H1 (cell line): ENCODE measurements at regions not wholly inside any gene's neighbourhood (a gene's known extent, or its start where the extent isn't known, plus 50 kb on each side); places are given as distances from the start of the nearest gene placed in this dataset.

Source experiments
- CTCF ChIA-PET: fragments of 300-600 bp; sonication (Branson Sonifier 250); formaldehyde crosslinking; loops from one replicate; lab custom pipeline; 2021; ENCODE audit not compliant: partially characterized antibody; lab: Charles Lee
- POLR2A ChIA-PET: fragments of 300-600 bp; sonication (Branson Sonifier 250); formaldehyde crosslinking; loops from one replicate; lab custom pipeline; 2021; ENCODE audit warnings: inconsistent platforms; ENCODE audit not compliant: partially characterized antibody; lab: Charles Lee
- DNase-seq, 2 experiments: peaks; one replicate each; pipeline versions ENCODE4 v3.0.0 to v3.0.0-alpha.2; 2010 to 2022; ENCODE audit warnings: low spot score in 2 of 2, low read depth in 1 of 2, mixed read lengths in 1 of 2
- FAIRE-seq: peaks from 2 replicates; lab custom pipeline; 2011; peaks lifted over from hg19 to GRCh38; lab: Jason Lieb, UNC
- H2AFZ ChIP-seq: 2 replicates; pipeline ENCODE4 v1.8.1; 2012; ENCODE audit warnings: low read length, inconsistent platforms
- H2AK5ac ChIP-seq: 2 replicates; pipeline ENCODE4 v1.6.1; 2013; ENCODE audit warnings: low read depth, low read length
- H2BK120ac ChIP-seq: replicated peaks from 2 replicates; pipeline ENCODE3; 2013; ENCODE audit warnings: low read depth, low read length, inconsistent platforms
- H2BK12ac ChIP-seq: 2 replicates; pipeline ENCODE4 v1.6.1; 2013; ENCODE audit warnings: low read depth, low read length
- H2BK15ac ChIP-seq: 2 replicates; pipeline ENCODE4 v1.6.1; 2013; ENCODE audit warnings: low read length
- H2BK20ac ChIP-seq: 2 replicates; pipeline ENCODE4 v1.6.1; 2013; ENCODE audit warnings: low read length
- H2BK5ac ChIP-seq: 2 replicates; pipeline ENCODE4 v1.6.1; 2013; ENCODE audit warnings: low read depth, low read length
- H3K14ac ChIP-seq: 2 replicates; pipeline ENCODE4 v1.6.1; 2013; ENCODE audit warnings: inconsistent platforms; ENCODE audit not compliant: insufficient read length
- H3K18ac ChIP-seq: 2 replicates; pipeline ENCODE4 v1.6.1; 2013; ENCODE audit warnings: low read length; ENCODE audit errors: extremely low read depth
- H3K23ac ChIP-seq: 2 replicates; pipeline ENCODE4 v1.6.1; 2013; ENCODE audit warnings: inconsistent platforms; ENCODE audit not compliant: insufficient read length
- H3K23me2 ChIP-seq: 2 replicates; pipeline ENCODE4 v1.6.1; 2013; ENCODE audit warnings: low read depth, low read length
- H3K27ac ChIP-seq: 2 replicates; pipeline ENCODE4 v1.6.1; 2011; ENCODE audit warnings: low read depth, low read length, inconsistent platforms
- H3K27me3 ChIP-seq, 4 experiments: replicated peaks in 1 of 4; 1 replicate in 1 of 4; 2 replicates in 3 of 4; pipeline versions ENCODE4 v1.6.1 to v1.8.1; 2011 to 2013; ENCODE audit warnings: low read length in 3 of 4, mild to moderate bottlenecking in 3 of 4, inconsistent platforms in 2 of 4, mixed read lengths in 2 of 4, moderate library complexity in 1 of 4; ENCODE audit not compliant: control insufficient read depth in 3 of 4, insufficient read depth in 3 of 4; ENCODE audit errors: extremely low read depth in 1 of 4
- H3K36me3 ChIP-seq, 4 experiments: 2 replicates each; pipeline versions ENCODE4 v1.6.1 to v1.8.1; 2011 to 2013; ENCODE audit warnings: mild to moderate bottlenecking in 4 of 4, low read length in 3 of 4, moderate library complexity in 2 of 4, control low read depth in 1 of 4, inconsistent platforms in 1 of 4; ENCODE audit not compliant: insufficient read depth in 4 of 4, control insufficient read depth in 2 of 4
- H3K4ac ChIP-seq: replicated peaks from 2 replicates; pipeline ENCODE3; 2013; ENCODE audit warnings: low read length, low read depth, mixed read lengths, inconsistent platforms; ENCODE audit not compliant: insufficient read length
- H3K4me1 ChIP-seq, 4 experiments: replicated peaks in 1 of 4; 1 replicate in 1 of 4; 2 replicates in 3 of 4; pipeline versions ENCODE4 v1.6.1 to v1.8.1; 2011 to 2013; ENCODE audit warnings: low read length in 3 of 4, inconsistent platforms in 2 of 4, mixed read lengths in 1 of 4; ENCODE audit not compliant: insufficient read depth in 4 of 4, control insufficient read depth in 3 of 4
- H3K4me2 ChIP-seq, 2 experiments: 2 replicates each; pipeline versions ENCODE4 v1.6.1 to v1.8.1; 2011 to 2013; ENCODE audit warnings: low read depth in 2 of 2, low read length in 2 of 2, control low read depth in 1 of 2, inconsistent platforms in 1 of 2, mild to moderate bottlenecking in 1 of 2; ENCODE audit not compliant: insufficient read depth in 1 of 2
- H3K4me3 ChIP-seq, 4 experiments: fragments of 200-600, 300-600 bp in 1 of 4; sonication (generic), shearing (Covaris generic), sonication (Bioruptor Twin) in 1 of 4; 2 replicates each; pipeline versions ENCODE4 v1.5.1 to v1.8.1; 2011 to 2016; ENCODE audit warnings: low read length in 4 of 4, low read depth in 3 of 4, control low read depth in 2 of 4, inconsistent platforms in 2 of 4, mild to moderate bottlenecking in 2 of 4, mixed read lengths in 1 of 4, moderate library complexity in 1 of 4; ENCODE audit not compliant: insufficient read depth in 2 of 4; ENCODE audit errors: extremely low read depth in 1 of 4
- H3K56ac ChIP-seq: replicated peaks from 2 replicates; pipeline ENCODE3; 2013; ENCODE audit warnings: low read depth, mild to moderate bottlenecking, mixed read lengths, low read length, inconsistent platforms; ENCODE audit not compliant: insufficient read length
- H3K79me1 ChIP-seq: 2 replicates; pipeline ENCODE4 v1.6.1; 2013; ENCODE audit warnings: low read depth, low read length, control low read depth
- H3K79me2 ChIP-seq, 2 experiments: 2 replicates each; pipeline versions ENCODE4 v1.6.1 to v1.8.1; 2012 to 2013; ENCODE audit warnings: low read length in 2 of 2, mild to moderate bottlenecking in 2 of 2, inconsistent platforms in 1 of 2; ENCODE audit not compliant: insufficient read depth in 2 of 2, control insufficient read depth in 1 of 2
- H3K9ac ChIP-seq, 4 experiments: replicated peaks in 1 of 4; 1 replicate in 1 of 4; 2 replicates in 3 of 4; pipeline versions ENCODE4 v1.6.1 to v1.8.1; 2011 to 2013; ENCODE audit warnings: low read depth in 3 of 4, low read length in 3 of 4, control low read depth in 2 of 4, mild to moderate bottlenecking in 2 of 4, moderate library complexity in 2 of 4, inconsistent platforms in 1 of 4; ENCODE audit errors: extremely low read depth in 1 of 4
- H3K9me3 ChIP-seq, 2 experiments: 2 replicates each; pipeline versions ENCODE4 v1.6.1 to v1.8.1; 2012 to 2013; ENCODE audit warnings: mild to moderate bottlenecking in 2 of 2, moderate library complexity in 2 of 2, control low read depth in 1 of 2, inconsistent platforms in 1 of 2, low read depth in 1 of 2, low read length in 1 of 2, mixed read lengths in 1 of 2; ENCODE audit not compliant: insufficient read depth in 2 of 2
- H4K20me1 ChIP-seq, 2 experiments: replicated peaks in 1 of 2; 2 replicates each; pipeline versions ENCODE3 to v1.8.1; 2011 to 2013; ENCODE audit warnings: inconsistent platforms in 2 of 2, low read length in 2 of 2, mild to moderate bottlenecking in 1 of 2; ENCODE audit not compliant: insufficient read depth in 2 of 2, control insufficient read depth in 1 of 2
- H4K5ac ChIP-seq: 2 replicates; pipeline ENCODE4 v1.6.1; 2013; ENCODE audit warnings: low read length, low read depth, mixed read lengths, inconsistent platforms; ENCODE audit not compliant: insufficient read length
- H4K8ac ChIP-seq: 2 replicates; pipeline ENCODE4 v1.8.0; 2013; ENCODE audit warnings: mild to moderate bottlenecking, moderate library complexity, low read length, inconsistent platforms; ENCODE audit not compliant: insufficient read depth; ENCODE audit errors: extremely low read depth
- H4K91ac ChIP-seq: replicated peaks from 2 replicates; pipeline ENCODE3; 2013; ENCODE audit warnings: low read length, mixed read lengths, inconsistent platforms; ENCODE audit not compliant: insufficient read length
- BACH1 ChIP-seq: IDR thresholded peaks from 2 replicates; pipeline ENCODE4 v1.6.1; 2012; ENCODE audit warnings: low read length, improper control_type of control experiment
- BCL11A ChIP-seq, 2 experiments: IDR thresholded peaks; one replicate each; pipeline ENCODE4 v1.6.1; 2011; ENCODE audit warnings: low read depth in 2 of 2, low read length in 2 of 2, mild to moderate bottlenecking in 2 of 2
- CHD2 ChIP-seq: IDR thresholded peaks from 2 replicates; pipeline ENCODE4 v1.6.1; 2012; ENCODE audit warnings: low read length, improper control_type of control experiment
- CREB1 ChIP-seq: IDR thresholded peaks from 2 replicates; pipeline ENCODE4 v1.6.1; 2012; ENCODE audit warnings: inconsistent platforms
- CTBP2 ChIP-seq: IDR thresholded peaks from 2 replicates; pipeline ENCODE4 v1.7.0; 2011; ENCODE audit warnings: borderline replicate concordance, mild to moderate bottlenecking, moderate library complexity, mixed read lengths, low read length; ENCODE audit not compliant: insufficient read depth, insufficient read length
- EZH2 ChIP-seq: fragments of 200-600 bp; sonication (generic); IDR thresholded peaks from 2 replicates; pipeline ENCODE4 v1.7.1; 2012; ENCODE audit warnings: low read depth, mild to moderate bottlenecking, moderate library complexity, low read length, inconsistent platforms; ENCODE audit not compliant: severe bottlenecking
- GTF2F1 ChIP-seq: IDR thresholded peaks from 2 replicates; pipeline ENCODE4 v1.6.1; 2012; ENCODE audit warnings: low read depth, low read length, improper control_type of control experiment, borderline replicate concordance
- JUND ChIP-seq: IDR thresholded peaks from 2 replicates; pipeline ENCODE4 v1.6.1; 2011; ENCODE audit warnings: mild to moderate bottlenecking, improper control_type of control experiment, low read length
- KDM1A ChIP-seq: fragments of 200-600, 300-600 bp; sonication (generic); IDR thresholded peaks from 2 replicates; pipeline ENCODE4 v1.7.1; 2016; ENCODE audit warnings: mild to moderate bottlenecking, low read length, borderline replicate concordance
- KDM4A ChIP-seq: IDR thresholded peaks from one replicate; pipeline ENCODE4 v1.7.1; 2012; ENCODE audit warnings: low read depth, mild to moderate bottlenecking, moderate library complexity, low read length, inconsistent platforms; ENCODE audit not compliant: severe bottlenecking
- MAFK ChIP-seq: IDR thresholded peaks from 2 replicates; pipeline ENCODE4 v1.6.1; 2012; ENCODE audit warnings: low read depth, mild to moderate bottlenecking, improper control_type of control experiment, low read length
- NANOG ChIP-seq: IDR thresholded peaks from 2 replicates; pipeline ENCODE4 v1.6.1; 2011; ENCODE audit warnings: low read length, low read depth, mild to moderate bottlenecking, inconsistent platforms; ENCODE audit not compliant: insufficient read depth, poor library complexity, severe bottlenecking
- PHF8 ChIP-seq: fragments of 200-600 bp; sonication (generic); conservative IDR thresholded peaks from 2 replicates; pipeline ENCODE4 v1.7.1; 2012; ENCODE audit warnings: low read depth, mild to moderate bottlenecking, inconsistent platforms, low read length, moderate library complexity
- RXRA ChIP-seq: IDR thresholded peaks from 2 replicates; pipeline ENCODE4 v1.6.1; 2011; ENCODE audit warnings: low read depth, mild to moderate bottlenecking, low read length, moderate library complexity; ENCODE audit not compliant: insufficient read depth
- TAF7 ChIP-seq: optimal IDR thresholded peaks from 2 replicates; pipeline ENCODE3; 2011; ENCODE audit warnings: low read depth, mild to moderate bottlenecking, inconsistent platforms, low read length, moderate library complexity, borderline replicate concordance
- ZNF274 ChIP-seq: IDR thresholded peaks from 2 replicates; pipeline ENCODE4 v1.7.0; 2012; ENCODE audit warnings: low read length, borderline replicate concordance; ENCODE audit errors: extremely low read depth
- WGBS, 2 experiments: shearing (Covaris generic) in 1 of 2; methylation state at CpG; one replicate each; pipeline versions ENCODE4 v1.1.6 to v1.1.7; 2013 to 2015; ENCODE audit warnings: low lambda C conversion rate in 2 of 2, mixed read lengths in 2 of 2, inconsistent platforms in 1 of 2, low coverage in 1 of 2, missing lambda C conversion rate in 1 of 2; ENCODE audit not compliant: insufficient replicate concordance in 2 of 2, insufficient coverage in 1 of 2, insufficient read length in 1 of 2; ENCODE audit errors: extremely low coverage in 1 of 2, missing lambda C conversion rate in 1 of 2; 5-methylcytosine and 5-hydroxymethylcytosine counted together

DNA sequence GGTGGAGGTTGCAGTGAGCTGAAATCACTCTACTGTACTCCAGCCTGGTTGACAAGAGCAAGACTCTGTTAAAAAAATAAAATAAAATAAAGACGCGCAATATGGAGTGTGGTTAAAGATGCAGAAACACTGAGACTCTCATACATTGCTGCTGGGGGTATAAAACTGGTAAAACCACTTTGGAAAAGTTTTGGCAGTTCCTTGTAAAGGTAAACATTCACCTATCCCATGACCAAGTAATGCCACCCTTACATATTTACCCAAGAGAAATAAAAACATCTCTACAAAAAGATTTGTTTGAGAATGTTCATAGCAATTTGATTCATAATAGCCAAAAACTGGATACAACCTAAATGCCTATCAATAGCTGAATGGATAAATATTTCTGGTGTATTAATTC, 398.5 kb downstream of the PDCD6IP start:
- no peaks in the 10 kb centered on the region for H3K9me3 ChIP-seq
- no peak overlapping the region for H3K4ac ChIP-seq
- no peak overlapping the region for H3K4me2 ChIP-seq
- H3K14ac ChIP-seq, result no peak overlapping the region
- no peak overlapping the region for H2BK15ac ChIP-seq
- H2AFZ ChIP-seq, result no peak overlapping the region
- FAIRE-seq (no peak), DNase-seq (no peak)
- no peak overlapping the region for H4K5ac ChIP-seq
- no peak overlapping the region for H3K56ac ChIP-seq
- POLR2A ChIA-PET, result no interaction called here
- no peaks in the 10 kb centered on the region for H3K79me1 ChIP-seq
- no peak overlapping the region for H3K23ac ChIP-seq
- no peak overlapping the region for H4K8ac ChIP-seq
- H3K4me1 ChIP-seq, result no peaks in the 10 kb centered on the region
- H3K18ac ChIP-seq, result no peak overlapping the region
- H2BK20ac ChIP-seq, result no peak overlapping the region
- no peak overlapping the region for H4K91ac ChIP-seq
- H3K23me2 ChIP-seq, result no peaks in the 10 kb centered on the region
- no peak overlapping the region for H2BK120ac ChIP-seq
- H4K20me1 ChIP-seq, result no peaks in the 10 kb centered on the region
- no peaks in the 10 kb centered on the region for H3K36me3 ChIP-seq
- H2BK12ac ChIP-seq, result no peak overlapping the region
- no peak overlapping the region for H3K9ac ChIP-seq
- 94% methylated on average over 2 of the region's 2 CpGs; no CpG with 5 or more reads in 1 of the 2 experiments for whole genome bisulfite sequencing, 2 experiments
- no peak overlapping the region for H2BK5ac ChIP-seq
- no peak overlapping the region for H2AK5ac ChIP-seq
- TF ChIP-seq TAF7 (no peak), CHD2 (no peak), MAFK (no peak), RXRA (no peak), JUND (no peak), BACH1 (no peak), KDM4A (no peak), KDM1A (no peak), GTF2F1 (no peak), CTBP2 (no peak), CREB1 (no peak), EZH2 (no peak), PHF8 (no peak), NANOG (no peak), ZNF274 (no peak), BCL11A (IDR thresholded peaks at IDR 0.05; ENCODE audit: low read depth in 2 of 2, low read length in 2 of 2) (no peak)
- TF ChIP-seq, all 59 proteins: peak for 0
- H3K79me2 ChIP-seq, result no peaks in the 10 kb centered on the region
- H3K4me3 ChIP-seq, result no peak overlapping the region
- no peak overlapping the region for H3K27ac ChIP-seq
- H3K27me3 ChIP-seq, result no peaks in the 10 kb centered on the region
- CTCF ChIA-PET, result no interaction called here
